22Rv1 (cell line): ENCODE measurements at regions not wholly inside any gene's neighbourhood (a gene's known extent, or its start where the extent isn't known, plus 50 kb on each side); places are given as distances from the start of the nearest gene placed in this dataset.

Experiments
- H3K27ac ChIP-seq: fragments of 450-650 bp; 2 replicates; pipeline ENCODE4 v1.5.1; 2017
- ZFX ChIP-seq: fragments of 450-650 bp; IDR thresholded peaks from 2 replicates; pipeline ENCODE4 v1.6.1; 2017; ENCODE audit warnings: antibody characterized with exemption, borderline replicate concordance
- TF ChIP-seq, protein P1 (sequence below): fragments of 450-650 bp; IDR thresholded peaks from 2 replicates; pipeline ENCODE4 v1.5.1; 2017; ENCODE audit warnings: mild to moderate bottlenecking

DNA sequence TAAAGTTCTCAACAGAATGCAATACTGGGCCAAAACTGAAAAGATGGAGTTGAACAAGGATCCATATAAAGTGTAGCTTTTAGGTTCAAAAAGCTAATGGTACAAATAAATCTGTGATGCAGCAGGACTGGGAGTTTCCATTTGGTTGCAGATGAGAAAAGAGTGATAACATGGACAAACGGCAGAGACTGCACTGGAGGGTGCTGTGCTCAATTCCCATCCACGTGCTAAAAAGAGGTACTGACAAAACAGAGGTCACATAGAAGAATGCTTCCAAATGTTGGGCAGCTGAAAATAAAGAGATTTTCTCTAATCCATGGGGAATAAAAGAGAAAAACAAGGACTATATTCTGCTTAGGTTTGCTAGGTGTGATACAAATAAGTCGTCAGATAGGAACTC, 461.6 kb downstream of the LIG4 start:
- no peak overlapping the region for H3K27ac ChIP-seq
- TF ChIP-seq, protein P1, sequence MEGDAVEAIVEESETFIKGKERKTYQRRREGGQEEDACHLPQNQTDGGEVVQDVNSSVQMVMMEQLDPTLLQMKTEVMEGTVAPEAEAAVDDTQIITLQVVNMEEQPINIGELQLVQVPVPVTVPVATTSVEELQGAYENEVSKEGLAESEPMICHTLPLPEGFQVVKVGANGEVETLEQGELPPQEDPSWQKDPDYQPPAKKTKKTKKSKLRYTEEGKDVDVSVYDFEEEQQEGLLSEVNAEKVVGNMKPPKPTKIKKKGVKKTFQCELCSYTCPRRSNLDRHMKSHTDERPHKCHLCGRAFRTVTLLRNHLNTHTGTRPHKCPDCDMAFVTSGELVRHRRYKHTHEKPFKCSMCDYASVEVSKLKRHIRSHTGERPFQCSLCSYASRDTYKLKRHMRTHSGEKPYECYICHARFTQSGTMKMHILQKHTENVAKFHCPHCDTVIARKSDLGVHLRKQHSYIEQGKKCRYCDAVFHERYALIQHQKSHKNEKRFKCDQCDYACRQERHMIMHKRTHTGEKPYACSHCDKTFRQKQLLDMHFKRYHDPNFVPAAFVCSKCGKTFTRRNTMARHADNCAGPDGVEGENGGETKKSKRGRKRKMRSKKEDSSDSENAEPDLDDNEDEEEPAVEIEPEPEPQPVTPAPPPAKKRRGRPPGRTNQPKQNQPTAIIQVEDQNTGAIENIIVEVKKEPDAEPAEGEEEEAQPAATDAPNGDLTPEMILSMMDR = no peak
- TF ChIP-seq ZFX = no peak

DNA sequence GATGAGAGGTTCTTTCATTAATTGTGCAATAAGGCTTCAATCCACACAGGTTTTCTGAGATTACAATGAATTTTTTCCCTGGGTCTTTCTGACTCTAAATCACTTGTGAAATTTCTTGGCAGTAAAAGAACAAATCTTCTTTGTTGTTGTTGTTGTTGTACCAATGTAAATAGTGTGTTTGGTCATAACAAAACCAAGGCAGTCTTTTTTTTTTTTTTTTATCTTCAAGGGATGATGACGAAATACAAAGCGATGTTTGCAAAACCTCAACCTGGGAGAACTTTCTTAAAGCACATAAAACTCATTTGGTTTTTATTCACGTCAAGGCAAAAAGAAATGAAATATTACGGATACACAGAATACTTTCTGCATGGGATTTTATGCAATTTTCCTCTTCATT, 462.0 kb downstream of the LIG4 start:
- TF ChIP-seq, protein P1 = no peak
- TF ChIP-seq ZFX = no peak

DNA sequence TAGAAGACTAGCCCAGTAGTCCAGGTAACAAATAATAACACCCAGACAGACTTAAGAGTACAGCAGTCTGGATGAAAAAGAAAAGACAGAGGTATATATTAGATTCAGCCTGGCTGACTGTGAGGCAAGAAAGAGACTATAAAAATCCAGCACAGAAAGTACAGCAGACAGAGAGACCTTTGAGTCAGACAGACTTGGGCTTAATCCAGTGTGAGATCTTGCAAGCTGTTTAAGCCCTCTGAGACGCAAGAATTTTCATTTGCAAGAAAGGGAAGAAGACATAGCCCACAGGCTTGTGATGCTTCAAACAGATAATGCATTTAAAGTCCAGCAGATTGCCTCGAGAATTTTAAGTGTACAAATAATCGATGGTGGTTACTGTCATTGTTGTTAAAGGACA, 471.4 kb downstream of the LIG4 start:
- H3K27ac ChIP-seq = no peak overlapping the region
- no peak for TF ChIP-seq ZFX
- TF ChIP-seq, protein P1 = no peak

More for the DNA sequence above, 462.0 kb downstream of the LIG4 start:
- no peak overlapping the region for H3K27ac ChIP-seq

DNA sequence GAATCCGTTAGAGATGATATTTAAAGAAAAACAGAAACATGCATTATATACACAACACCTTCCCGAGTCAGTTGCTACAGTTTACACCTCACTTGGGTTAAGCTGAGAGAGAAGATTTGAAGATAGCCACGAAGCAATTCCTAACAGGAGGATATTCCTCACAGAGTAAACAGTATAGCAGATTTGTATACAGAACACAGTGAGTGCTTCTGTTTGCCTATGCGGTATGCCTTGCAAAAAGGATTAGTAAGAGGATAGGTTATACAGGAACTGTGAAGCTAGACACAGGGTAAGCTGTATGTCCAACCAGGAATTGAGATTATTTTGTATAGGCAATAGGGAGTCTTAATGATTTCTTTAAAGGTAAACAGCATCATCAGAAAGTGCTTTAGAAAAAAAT, 471.8 kb downstream of the LIG4 start:
- H3K27ac ChIP-seq = no peak overlapping the region
- TF ChIP-seq, protein P1 = no peak
- TF ChIP-seq ZFX = no peak

DNA sequence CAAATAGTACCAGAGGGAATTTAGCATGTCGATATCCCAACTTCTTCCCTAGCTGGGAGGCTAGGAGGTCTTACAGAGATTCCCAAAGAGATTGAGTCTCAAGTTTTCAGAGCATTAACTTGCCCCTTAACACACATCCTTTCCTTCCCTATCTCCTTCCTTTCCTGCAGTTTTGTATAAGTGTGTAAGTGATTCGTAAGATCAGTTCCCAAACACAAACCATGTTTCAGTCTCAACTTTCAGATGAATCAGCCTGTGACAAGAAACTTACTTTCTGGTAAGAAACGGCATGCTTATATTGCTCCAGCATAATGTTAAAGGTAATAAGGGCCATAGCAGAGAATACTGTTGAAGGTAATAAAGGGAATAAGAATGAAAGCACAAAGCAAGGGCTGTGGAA, 472.2 kb downstream of the LIG4 start:
- no peak for TF ChIP-seq ZFX
- TF ChIP-seq, protein P1 = no peak
- no peak overlapping the region for H3K27ac ChIP-seq

DNA sequence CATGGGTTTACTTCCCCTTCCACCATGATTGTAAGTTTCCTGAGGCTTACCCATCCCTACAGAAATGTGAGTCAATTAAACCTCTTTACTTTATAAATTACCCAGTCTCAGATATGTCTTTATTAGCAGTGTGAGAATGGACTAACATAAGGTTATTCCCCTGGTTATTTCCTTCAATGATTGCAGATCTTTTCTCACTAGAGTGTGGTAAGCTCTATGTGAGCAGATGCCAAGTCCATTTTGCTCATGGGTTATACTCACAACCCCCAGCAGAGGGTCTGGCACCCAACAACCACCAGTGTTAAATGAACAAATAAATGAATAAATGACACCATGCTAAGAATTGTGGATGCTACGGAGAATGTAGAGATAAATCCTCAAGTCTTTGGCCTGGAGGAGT, 472.8 kb downstream of the LIG4 start:
- TF ChIP-seq ZFX = no peak
- TF ChIP-seq, protein P1 = no peak
- no peak overlapping the region for H3K27ac ChIP-seq

DNA sequence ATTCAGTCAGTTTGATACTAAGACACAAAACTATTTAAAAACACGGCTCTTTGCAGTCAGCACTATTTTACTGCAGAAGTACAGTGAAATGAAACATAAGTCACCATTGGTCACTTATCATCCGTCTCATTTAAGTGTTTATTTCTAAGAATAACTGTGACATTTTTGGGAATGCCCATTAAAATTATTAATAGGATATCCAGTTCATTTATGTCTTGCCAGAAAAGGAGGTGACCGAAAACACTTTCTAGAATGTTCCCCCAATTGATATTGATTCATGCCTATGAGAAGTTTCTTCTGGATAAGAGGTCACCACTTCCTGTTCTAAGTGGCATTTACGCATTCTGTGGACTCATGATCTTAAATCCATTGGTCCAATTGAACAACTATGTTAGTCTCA, 477.3 kb downstream of the LIG4 start:
- no peak overlapping the region for H3K27ac ChIP-seq
- TF ChIP-seq ZFX = no peak

DNA sequence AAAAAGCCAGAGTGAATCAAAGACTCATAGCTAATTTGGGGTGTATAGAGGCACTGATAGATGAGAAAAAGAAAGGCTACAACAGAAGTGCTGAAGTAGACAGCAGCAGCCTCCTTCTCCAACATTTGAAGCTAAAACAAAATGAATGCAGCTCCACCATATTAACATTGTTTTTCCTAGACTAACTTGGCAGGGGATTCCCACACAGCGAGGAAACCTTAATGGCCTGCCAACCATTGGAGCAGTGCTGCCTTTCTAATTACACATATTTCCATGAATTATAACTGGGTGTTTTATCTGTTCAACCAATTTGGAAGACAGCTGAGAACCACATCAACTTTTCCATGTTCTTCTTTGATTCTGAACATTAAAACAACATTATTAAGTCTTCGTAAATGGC, 478.6 kb downstream of the LIG4 start:
- H3K27ac ChIP-seq = no peak overlapping the region
- TF ChIP-seq, protein P1 = no peak
- no peak for TF ChIP-seq ZFX
